HFF-Myc (cell line): ENCODE measurements at regions not wholly inside any gene's neighbourhood (a gene's known extent, or its start where the extent isn't known, plus 50 kb on each side); places are given as distances from the start of the nearest gene placed in this dataset.
"Not testable (repeated sequence)": the region's sequence is repeated elsewhere in the genome, so short reads cannot be mapped to it uniquely, and the experiment has no call there.

ENCODE experiments used
- DNase-seq: peaks from one replicate; pipeline ENCODE4 v3.0.0-alpha.2; 2011; ENCODE audit warnings: low read depth; ENCODE audit errors: extremely low read depth
- H3K4me3 ChIP-seq: replicated peaks from 2 replicates; pipeline ENCODE4 v1.5.1; 2011; ENCODE audit warnings: low read depth, mild to moderate bottlenecking, control low read depth, low read length
- TF ChIP-seq, protein P1 (sequence below): IDR thresholded peaks from 2 replicates; pipeline ENCODE4 v1.5.1; 2012; ENCODE audit warnings: mild to moderate bottlenecking, low read depth, low read length, control low read depth; ENCODE audit errors: missing control alignments

DNA sequence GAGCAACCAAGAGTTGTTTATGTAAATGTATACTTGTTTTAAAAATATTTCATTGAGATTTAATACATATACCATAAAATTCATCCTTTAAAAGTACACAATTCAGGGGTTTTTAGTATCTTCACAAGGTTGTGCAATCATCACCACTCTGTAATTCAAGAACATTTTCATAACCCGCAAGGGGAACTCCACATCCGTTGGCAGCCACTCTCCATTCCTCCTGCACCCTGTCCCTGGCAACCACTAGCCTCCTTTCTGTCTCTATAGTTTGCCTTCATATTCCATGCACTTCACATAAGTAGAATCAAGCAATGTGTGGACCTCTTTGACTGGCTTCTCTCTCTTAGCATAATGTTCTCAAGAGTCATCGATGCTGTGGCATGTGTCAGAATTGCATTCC, 104.2 kb upstream of the PDE10A start:
- TF ChIP-seq, protein P1, sequence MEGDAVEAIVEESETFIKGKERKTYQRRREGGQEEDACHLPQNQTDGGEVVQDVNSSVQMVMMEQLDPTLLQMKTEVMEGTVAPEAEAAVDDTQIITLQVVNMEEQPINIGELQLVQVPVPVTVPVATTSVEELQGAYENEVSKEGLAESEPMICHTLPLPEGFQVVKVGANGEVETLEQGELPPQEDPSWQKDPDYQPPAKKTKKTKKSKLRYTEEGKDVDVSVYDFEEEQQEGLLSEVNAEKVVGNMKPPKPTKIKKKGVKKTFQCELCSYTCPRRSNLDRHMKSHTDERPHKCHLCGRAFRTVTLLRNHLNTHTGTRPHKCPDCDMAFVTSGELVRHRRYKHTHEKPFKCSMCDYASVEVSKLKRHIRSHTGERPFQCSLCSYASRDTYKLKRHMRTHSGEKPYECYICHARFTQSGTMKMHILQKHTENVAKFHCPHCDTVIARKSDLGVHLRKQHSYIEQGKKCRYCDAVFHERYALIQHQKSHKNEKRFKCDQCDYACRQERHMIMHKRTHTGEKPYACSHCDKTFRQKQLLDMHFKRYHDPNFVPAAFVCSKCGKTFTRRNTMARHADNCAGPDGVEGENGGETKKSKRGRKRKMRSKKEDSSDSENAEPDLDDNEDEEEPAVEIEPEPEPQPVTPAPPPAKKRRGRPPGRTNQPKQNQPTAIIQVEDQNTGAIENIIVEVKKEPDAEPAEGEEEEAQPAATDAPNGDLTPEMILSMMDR: no peak
- no peak for DNase-seq
- no peak overlapping the region for H3K4me3 ChIP-seq

DNA sequence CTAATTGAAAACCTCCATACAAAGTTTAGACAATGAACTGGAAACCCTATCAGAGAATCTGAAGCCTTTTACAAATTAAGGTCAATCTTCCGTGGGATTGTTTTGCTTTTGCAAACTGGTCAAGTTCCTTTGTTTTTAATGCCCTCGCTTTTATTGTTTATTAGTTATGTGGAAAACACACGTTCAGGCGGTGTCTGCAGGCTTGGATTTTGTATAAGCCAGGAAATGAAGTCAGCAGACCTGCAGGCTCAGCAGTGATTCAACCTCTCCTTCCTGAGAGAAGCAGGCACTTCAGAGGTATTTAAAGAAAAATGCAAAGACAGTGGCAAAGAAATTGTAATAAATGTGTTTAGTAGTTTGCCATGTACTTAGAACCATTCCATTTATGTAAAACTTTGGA, 103.4 kb upstream of the PDE10A start:
- TF ChIP-seq, protein P1: no peak
- no peak overlapping the region for H3K4me3 ChIP-seq
- DNase-seq: no peak

DNA sequence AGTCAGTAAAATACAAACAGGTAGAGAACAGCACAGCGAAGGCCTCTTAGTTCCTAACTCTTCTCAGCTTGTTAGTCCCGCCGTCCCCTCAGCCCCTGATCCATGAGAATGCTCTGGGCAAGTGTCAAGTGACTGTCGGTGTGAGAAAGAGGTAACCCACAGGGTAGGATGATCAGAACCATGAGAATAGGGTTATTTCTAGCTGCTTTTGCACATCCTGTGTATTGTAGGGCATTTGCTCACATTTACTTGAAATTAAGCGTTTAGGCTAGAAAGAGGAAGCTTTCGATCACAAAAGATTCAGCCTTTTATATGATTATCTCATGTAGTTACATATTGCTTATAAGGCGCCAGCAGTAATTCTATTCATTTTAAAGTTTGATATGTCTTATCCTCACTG, 103.0 kb upstream of the PDE10A start:
- TF ChIP-seq, protein P1: no peak
- no peak for DNase-seq

DNA sequence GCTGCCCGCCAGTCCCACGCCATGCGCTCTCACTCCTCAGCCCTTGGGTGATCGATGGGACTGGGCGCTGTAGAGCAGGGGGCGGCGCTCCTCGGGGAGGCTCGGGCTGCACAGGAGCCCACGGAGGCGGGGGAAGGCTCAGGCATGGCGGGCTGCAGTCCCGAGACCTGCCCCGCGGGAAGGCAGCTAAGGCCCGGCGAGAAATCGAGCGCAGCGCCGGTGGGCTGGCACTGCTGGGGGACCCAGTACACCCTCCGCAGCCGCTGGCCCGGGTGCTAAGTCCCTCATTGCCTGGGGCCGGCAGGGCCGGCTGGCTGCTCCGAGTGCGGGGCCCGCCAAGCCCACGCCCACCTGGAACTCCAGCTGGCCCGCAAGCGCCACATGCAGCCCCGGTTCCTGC, 102.2 kb upstream of the PDE10A start:
- DNase-seq, H3K4me3 ChIP-seq: not testable (repeated sequence)

More for the DNA sequence above, 103.0 kb upstream of the PDE10A start:
- no peak overlapping the region for H3K4me3 ChIP-seq

DNA sequence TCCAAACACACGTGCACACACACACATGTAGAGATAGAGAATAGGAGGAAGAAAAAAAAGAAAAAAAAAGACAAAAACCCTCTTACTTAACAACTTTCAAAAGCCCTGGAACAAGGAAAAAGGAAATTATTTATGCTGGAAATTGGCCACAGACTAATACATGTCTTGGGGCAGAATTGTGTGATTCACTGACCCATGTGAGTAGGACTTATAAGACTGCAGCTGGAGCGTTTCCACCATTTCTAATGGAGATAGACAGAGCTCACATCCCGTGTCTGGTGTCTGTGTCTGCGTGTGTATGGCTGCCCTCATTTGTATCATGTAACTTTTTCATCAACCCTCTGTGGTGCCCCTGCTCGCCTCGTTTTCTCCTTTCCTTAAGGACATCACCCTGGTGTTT, 99.8 kb upstream of the PDE10A start:
- TF ChIP-seq, protein P1: no peak
- no peak for DNase-seq
- no peak overlapping the region for H3K4me3 ChIP-seq

DNA sequence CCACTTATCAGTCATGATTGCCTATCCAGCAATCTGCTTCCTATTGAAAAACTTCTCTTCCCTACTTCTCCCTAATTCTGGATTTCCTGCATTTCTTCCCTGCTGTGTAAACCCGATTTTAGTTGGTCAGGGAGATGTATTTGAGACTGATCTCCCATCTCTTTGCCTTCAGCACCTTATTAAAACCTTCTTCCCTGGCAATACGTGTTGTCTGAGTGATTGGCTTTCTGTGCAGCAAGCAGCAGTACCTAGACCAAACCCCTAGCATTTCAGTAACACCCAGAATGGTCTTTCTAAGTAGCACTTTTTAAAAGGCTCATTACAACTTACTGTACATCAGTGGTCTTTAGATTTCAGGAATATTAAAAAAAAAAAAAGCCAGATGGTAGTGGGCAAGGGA, 99.1 kb upstream of the PDE10A start:
- TF ChIP-seq, protein P1: no peak

DNA sequence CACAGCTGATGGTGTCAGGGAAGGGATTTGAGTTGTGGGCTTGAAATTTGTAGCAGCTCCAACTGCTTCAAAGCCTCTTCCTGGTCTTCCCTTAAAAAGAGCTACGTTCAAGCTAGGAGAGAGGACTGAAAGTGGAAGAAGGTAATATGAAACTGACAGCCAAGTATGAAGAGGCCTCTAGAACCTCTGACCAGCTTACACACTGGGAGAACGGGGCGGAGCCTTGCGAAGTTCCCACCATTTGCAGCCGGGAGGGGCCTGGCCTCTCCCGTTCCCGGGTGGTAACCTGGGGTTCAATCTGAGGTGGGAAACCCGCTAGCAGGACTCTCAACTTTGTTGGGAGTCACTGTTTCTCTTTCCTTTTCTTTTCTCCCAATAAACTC, 97.8 kb upstream of the PDE10A start:
- H3K4me3 ChIP-seq: no peak overlapping the region
- no peak for DNase-seq
- TF ChIP-seq, protein P1: no peak

More for the DNA sequence above, 99.1 kb upstream of the PDE10A start:
- no peak for DNase-seq
- H3K4me3 ChIP-seq: no peak overlapping the region
